IgD-negative memory B cell (primary cell): ENCODE measurements at regions not wholly inside any gene's neighbourhood (a gene's known extent, or its start where the extent isn't known, plus 50 kb on each side); places are given as distances from the start of the nearest gene placed in this dataset.
"Not testable (repeated sequence)": the region's sequence is repeated elsewhere in the genome, so short reads cannot be mapped to it uniquely, and the experiment has no call there.

Experiments
- H3K27ac Mint-ChIP-seq, 3 donors: one replicate each; pipeline ENCODE4 v1.8.0; 2020 to 2022; ENCODE audit warnings: mild to moderate bottlenecking in 3 of 3, mixed read lengths in 3 of 3, moderate library complexity in 1 of 3
- H3K27me3 Mint-ChIP-seq: one replicate; pipeline ENCODE4 v1.8.0; 2021; ENCODE audit warnings: mixed read lengths
- H3K36me3 Mint-ChIP-seq: one replicate; pipeline ENCODE4 v1.8.0; 2020; ENCODE audit warnings: mild to moderate bottlenecking, mixed read lengths
- H3K4me1 Mint-ChIP-seq, 3 donors: one replicate each; pipeline ENCODE4 v1.8.0; 2020 to 2022; ENCODE audit warnings: mixed read lengths in 3 of 3, mild to moderate bottlenecking in 1 of 3
- H3K4me3 Mint-ChIP-seq, 4 donors: one replicate each; pipeline ENCODE4 v1.8.0; 2020 to 2022; ENCODE audit warnings: mild to moderate bottlenecking in 4 of 4, mixed read lengths in 4 of 4, moderate library complexity in 3 of 4
- H3K9me3 Mint-ChIP-seq, 3 donors: one replicate each; pipeline ENCODE4 v1.8.0; 2020 to 2021; ENCODE audit warnings: mixed read lengths in 3 of 3, mild to moderate bottlenecking in 1 of 3

GRCh38 chr17:33925649-33926048 lies 329.4 kb upstream of the CCL2 start:
- no peak overlapping the region for H3K4me3 Mint-ChIP-seq
- H3K27me3 Mint-ChIP-seq, result peaks cover 15% of the 10 kb centered on the region
- H3K9me3 Mint-ChIP-seq, result peaks cover 0 to 4% (median 1%) of the 10 kb centered on the region in 3 donors
- H3K27ac Mint-ChIP-seq, result no peak overlapping the region
- H3K4me1 Mint-ChIP-seq, result no peaks in the 10 kb centered on the region
- H3K36me3 Mint-ChIP-seq, result peaks cover 2% of the 10 kb centered on the region

GRCh38 chr17:33927732-33928133 lies 327.4 kb upstream of the CCL2 start:
- H3K27me3 Mint-ChIP-seq, result peaks cover 10% of the 10 kb centered on the region
- no peaks in the 10 kb centered on the region for H3K4me1 Mint-ChIP-seq
- no peaks in the 10 kb centered on the region for H3K36me3 Mint-ChIP-seq
- no peaks in the 10 kb centered on the region for H3K9me3 Mint-ChIP-seq
- H3K27ac Mint-ChIP-seq, result no peak overlapping the region
- H3K4me3 Mint-ChIP-seq, result no peak overlapping the region

- H3K4me3 Mint-ChIP-seq, result no peak overlapping the region
- H3K4me1 Mint-ChIP-seq, result no peaks in the 10 kb centered on the region
- peaks cover 10% of the 10 kb centered on the region for H3K27me3 Mint-ChIP-seq
- no peak overlapping the region for H3K27ac Mint-ChIP-seq
- H3K36me3 Mint-ChIP-seq, result no peaks in the 10 kb centered on the region
- no peaks in the 10 kb centered on the region for H3K9me3 Mint-ChIP-seq
These were observed 325.8 kb upstream of the CCL2 start for GRCh38 chr17:33929181-33929724.

- not testable (repeated sequence) for H3K27me3 Mint-ChIP-seq
These were observed 323.8 kb upstream of the CCL2 start for GRCh38 chr17:33931148-33931814.

GRCh38 chr17:33932996-33933395 lies 322.1 kb upstream of the CCL2 start:
- H3K36me3 Mint-ChIP-seq, result no peaks in the 10 kb centered on the region
- no peak overlapping the region for H3K4me3 Mint-ChIP-seq
- no peaks in the 10 kb centered on the region for H3K4me1 Mint-ChIP-seq
- H3K9me3 Mint-ChIP-seq, result no peaks in the 10 kb centered on the region
- no peak overlapping the region for H3K27ac Mint-ChIP-seq
- peaks cover 4% of the 10 kb centered on the region for H3K27me3 Mint-ChIP-seq

More at GRCh38 chr17:33931148-33931814, 323.8 kb upstream of the CCL2 start:
- not testable (repeated sequence) for H3K4me3 Mint-ChIP-seq, H3K27ac Mint-ChIP-seq, H3K4me1 Mint-ChIP-seq, H3K36me3 Mint-ChIP-seq, H3K9me3 Mint-ChIP-seq

- no peaks in the 10 kb centered on the region for H3K9me3 Mint-ChIP-seq
- no peak overlapping the region for H3K4me3 Mint-ChIP-seq
- H3K27me3 Mint-ChIP-seq, result peaks cover 3% of the 10 kb centered on the region
- H3K36me3 Mint-ChIP-seq, result no peaks in the 10 kb centered on the region
- H3K4me1 Mint-ChIP-seq, result no peaks in the 10 kb centered on the region
- H3K27ac Mint-ChIP-seq, result no peak overlapping the region
These were observed 321.5 kb upstream of the CCL2 start for GRCh38 chr17:33933576-33933975.

- Mint-ChIP-seq H3K9me3 (no peaks in the 10 kb centered on the region), H3K27ac (no peak overlapping the region), H3K36me3 (no peaks in the 10 kb centered on the region), H3K27me3 (peaks cover 2% of the 10 kb centered on the region), H3K4me3 (no peak overlapping the region), H3K4me1 (no peaks in the 10 kb centered on the region)
These were observed 320.4 kb upstream of the CCL2 start for GRCh38 chr17:33934696-33935095.

GRCh38 chr17:33935822-33936221 lies 319.3 kb upstream of the CCL2 start:
- Mint-ChIP-seq H3K9me3 (no peaks in the 10 kb centered on the region), H3K27ac (no peak overlapping the region), H3K27me3 (peaks cover 4% of the 10 kb centered on the region), H3K4me3 (no peak overlapping the region), H3K4me1 (no peaks in the 10 kb centered on the region), H3K36me3 (no peaks in the 10 kb centered on the region)

GRCh38 chr17:33936764-33937163 lies 318.3 kb upstream of the CCL2 start:
- peaks cover 4% of the 10 kb centered on the region for H3K27me3 Mint-ChIP-seq
- H3K27ac Mint-ChIP-seq, result no peak overlapping the region
- H3K4me1 Mint-ChIP-seq, result no peaks in the 10 kb centered on the region
- no peak overlapping the region for H3K4me3 Mint-ChIP-seq
- H3K9me3 Mint-ChIP-seq, result no peaks in the 10 kb centered on the region
- H3K36me3 Mint-ChIP-seq, result no peaks in the 10 kb centered on the region

GRCh38 chr17:33939959-33940358 lies 315.1 kb upstream of the CCL2 start:
- H3K4me1 Mint-ChIP-seq, result no peaks in the 10 kb centered on the region
- no peaks in the 10 kb centered on the region for H3K9me3 Mint-ChIP-seq
- peaks cover 9% of the 10 kb centered on the region for H3K27me3 Mint-ChIP-seq

GRCh38 chr17:33940769-33941370 lies 314.2 kb upstream of the CCL2 start:
- Mint-ChIP-seq H3K36me3 (no peaks in the 10 kb centered on the region), H3K27me3 (peaks cover 9% of the 10 kb centered on the region), H3K4me1 (no peaks in the 10 kb centered on the region), H3K9me3 (no peaks in the 10 kb centered on the region), H3K27ac (no peak overlapping the region), H3K4me3 (no peak overlapping the region)

More at GRCh38 chr17:33939959-33940358, 315.1 kb upstream of the CCL2 start:
- H3K4me3 Mint-ChIP-seq, result no peak overlapping the region
- H3K27ac Mint-ChIP-seq, result no peak overlapping the region
- H3K36me3 Mint-ChIP-seq, result no peaks in the 10 kb centered on the region

GRCh38 chr17:33941744-33942143 lies 313.3 kb upstream of the CCL2 start:
- no peaks in the 10 kb centered on the region for H3K9me3 Mint-ChIP-seq
- peaks cover 9% of the 10 kb centered on the region for H3K27me3 Mint-ChIP-seq
- no peaks in the 10 kb centered on the region for H3K4me1 Mint-ChIP-seq
- H3K27ac Mint-ChIP-seq, result no peak overlapping the region
- no peak overlapping the region for H3K4me3 Mint-ChIP-seq
- no peaks in the 10 kb centered on the region for H3K36me3 Mint-ChIP-seq

GRCh38 chr17:33942414-33942813 lies 312.7 kb upstream of the CCL2 start:
- Mint-ChIP-seq H3K27me3 (peaks cover 7% of the 10 kb centered on the region), H3K9me3 (no peaks in the 10 kb centered on the region), H3K36me3 (no peaks in the 10 kb centered on the region), H3K4me1 (no peaks in the 10 kb centered on the region), H3K27ac (no peak overlapping the region), H3K4me3 (no peak overlapping the region)

- no peak overlapping the region for H3K4me3 Mint-ChIP-seq
- no peak overlapping the region for H3K27ac Mint-ChIP-seq
- no peaks in the 10 kb centered on the region for H3K9me3 Mint-ChIP-seq
- H3K27me3 Mint-ChIP-seq, result peaks cover 8% of the 10 kb centered on the region
- no peaks in the 10 kb centered on the region for H3K4me1 Mint-ChIP-seq
- H3K36me3 Mint-ChIP-seq, result no peaks in the 10 kb centered on the region
These were observed 310.7 kb upstream of the CCL2 start for GRCh38 chr17:33944412-33944811.

GRCh38 chr17:33944826-33945225 lies 310.3 kb upstream of the CCL2 start:
- Mint-ChIP-seq H3K36me3 (no peaks in the 10 kb centered on the region), H3K4me3 (no peak overlapping the region), H3K4me1 (no peaks in the 10 kb centered on the region), H3K27ac (no peak overlapping the region), H3K27me3 (peaks cover 8% of the 10 kb centered on the region), H3K9me3 (no peaks in the 10 kb centered on the region)
